SHP77 treated with DMSO at 0.1 percent for 48 hours (cell line): ENCODE measurements at regions not wholly inside any gene's neighbourhood (a gene's known extent, or its start where the extent isn't known, plus 50 kb on each side); places are given as distances from the start of the nearest gene placed in this dataset.
"Not testable (repeated sequence)": the region's sequence is repeated elsewhere in the genome, so short reads cannot be mapped to it uniquely, and the experiment has no call there.

Experiments
- DNase-seq: peaks from one replicate; lab custom pipeline; 2025; lab: John Stamatoyannopoulos, UW

- DNase-seq = no peak
These were observed 726.3 kb downstream of the RAPGEF2 start for GRCh38 chr4:159829184-159829583.

DNA sequence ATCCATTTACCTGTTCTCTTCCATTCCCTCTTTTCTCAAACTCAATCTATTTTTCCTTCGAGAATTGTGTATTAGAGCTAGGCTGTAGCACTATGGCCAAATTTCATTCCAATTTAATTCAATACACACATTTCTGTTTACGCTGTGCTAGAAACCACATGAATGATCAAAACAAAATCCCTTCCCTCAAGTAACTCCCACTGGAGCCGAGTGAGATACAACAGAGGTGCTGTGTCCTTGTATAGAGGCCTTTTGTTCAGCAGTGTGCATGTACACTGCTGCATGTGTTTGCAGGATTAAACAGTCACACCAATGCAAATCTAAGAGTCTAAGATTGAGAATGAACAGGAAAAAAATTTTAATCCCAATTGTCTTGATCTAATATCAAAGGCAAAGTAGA is 734.2 kb downstream of the RAPGEF2 start:
- no peak for DNase-seq

GRCh38 chr4:159855731-159856130 is 752.9 kb downstream of the RAPGEF2 start:
- no peak for DNase-seq

DNA sequence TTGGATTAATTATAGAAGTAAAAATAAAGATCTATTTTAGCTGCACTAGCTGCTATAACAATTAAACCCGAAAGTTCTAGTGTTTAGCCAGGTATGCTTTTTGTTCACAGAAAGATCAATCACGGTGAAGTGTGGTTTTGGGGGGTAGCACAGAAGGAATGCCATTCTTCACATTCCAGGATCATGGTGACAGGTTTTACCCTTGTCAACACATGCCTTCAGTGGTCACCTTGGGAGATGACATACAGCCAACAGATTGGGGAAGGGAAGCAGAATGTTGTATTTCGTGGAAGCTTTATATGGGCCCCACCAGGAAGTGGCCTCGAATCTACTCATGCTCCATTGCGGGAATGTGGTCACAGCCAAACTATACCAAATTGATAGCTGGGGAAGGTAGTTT is 753.6 kb downstream of the RAPGEF2 start:
- DNase-seq = no peak

DNA sequence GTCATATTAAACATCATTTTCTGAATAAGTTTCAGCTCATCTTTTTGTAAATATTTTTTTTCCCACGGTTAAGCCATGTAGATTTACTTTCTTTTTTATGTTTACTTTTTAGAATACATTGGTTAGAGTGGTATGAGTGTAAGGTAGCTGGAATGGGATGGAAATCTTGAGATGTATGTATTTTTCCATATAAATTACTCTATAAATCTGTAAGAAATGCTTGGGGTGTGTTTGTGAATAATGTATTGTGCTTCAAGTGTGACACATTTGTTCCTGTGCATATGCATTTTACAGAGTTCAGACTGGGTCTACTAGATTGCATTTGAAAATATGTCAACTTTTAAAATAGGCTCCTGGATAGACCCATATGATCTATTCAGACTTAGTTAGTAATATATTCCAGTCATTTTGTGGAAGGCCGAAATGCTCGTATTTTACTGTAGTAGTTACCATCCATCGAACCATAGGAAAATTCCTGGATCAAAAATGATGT is 756.8 kb downstream of the RAPGEF2 start:
- DNase-seq = no peak

GRCh38 chr4:159860945-159861344 is 758.1 kb downstream of the RAPGEF2 start:
- DNase-seq = no peak

DNA sequence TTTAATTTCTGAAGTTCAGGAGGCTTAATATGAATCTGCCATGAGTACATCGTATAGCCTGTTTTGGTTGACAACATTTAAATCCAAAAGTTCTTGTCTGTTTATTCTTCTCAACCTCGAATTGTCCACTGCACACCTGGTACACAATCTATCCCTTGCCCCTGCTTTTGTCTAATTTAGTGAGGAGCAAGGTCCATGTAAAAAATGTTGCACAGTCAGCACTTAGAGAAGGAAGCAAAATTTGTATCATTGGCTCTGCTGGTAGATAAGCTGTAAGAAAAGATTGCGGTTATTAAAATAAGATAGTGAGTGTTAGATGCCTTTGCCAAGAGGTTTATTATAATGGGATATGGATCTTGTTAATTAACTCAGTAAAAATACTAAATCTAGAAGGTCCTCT is 761.5 kb downstream of the RAPGEF2 start:
- DNase-seq = no peak

- no peak for DNase-seq
These were observed 764.8 kb downstream of the RAPGEF2 start for GRCh38 chr4:159867673-159868072.

DNA sequence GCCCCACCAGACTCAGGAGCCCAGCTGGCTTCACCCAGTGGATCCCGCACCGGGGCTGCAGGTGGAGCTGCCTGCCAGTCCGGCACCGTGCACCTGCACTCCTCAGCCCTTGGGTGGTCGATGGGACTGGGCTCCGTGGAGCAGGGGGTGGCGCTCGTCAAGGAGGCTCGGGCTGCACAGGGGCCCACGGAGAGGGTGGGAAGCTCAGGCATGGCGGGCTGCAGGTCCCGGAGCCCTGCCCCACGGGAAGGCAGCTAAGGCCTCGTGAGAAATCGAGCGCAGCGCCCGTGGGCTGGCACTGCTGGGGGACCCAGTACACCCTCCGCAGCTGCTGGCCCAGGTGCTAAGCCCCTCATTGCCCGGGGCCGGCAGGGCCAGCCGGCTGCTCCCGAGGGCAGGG is 766.1 kb downstream of the RAPGEF2 start:
- DNase-seq = not testable (repeated sequence)

DNA sequence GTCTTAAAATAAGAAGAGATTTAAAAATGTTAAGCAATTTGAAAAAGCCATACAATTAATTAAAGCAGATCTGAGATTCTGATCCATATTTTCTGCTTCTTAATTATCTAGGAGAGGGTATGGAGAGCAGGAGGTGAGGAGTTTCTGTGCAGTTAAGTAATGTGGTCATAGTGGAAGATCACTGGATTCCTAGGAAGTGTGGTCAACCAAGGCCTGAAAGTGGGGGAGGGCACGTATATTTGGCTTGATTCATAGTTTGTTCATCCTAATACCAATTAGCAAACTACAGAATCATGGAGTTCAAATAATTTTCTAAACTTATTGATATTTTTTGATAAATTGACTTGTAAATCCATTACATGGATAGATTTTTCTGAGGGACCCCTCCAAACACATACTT is 768.3 kb downstream of the RAPGEF2 start:
- no peak for DNase-seq

DNA sequence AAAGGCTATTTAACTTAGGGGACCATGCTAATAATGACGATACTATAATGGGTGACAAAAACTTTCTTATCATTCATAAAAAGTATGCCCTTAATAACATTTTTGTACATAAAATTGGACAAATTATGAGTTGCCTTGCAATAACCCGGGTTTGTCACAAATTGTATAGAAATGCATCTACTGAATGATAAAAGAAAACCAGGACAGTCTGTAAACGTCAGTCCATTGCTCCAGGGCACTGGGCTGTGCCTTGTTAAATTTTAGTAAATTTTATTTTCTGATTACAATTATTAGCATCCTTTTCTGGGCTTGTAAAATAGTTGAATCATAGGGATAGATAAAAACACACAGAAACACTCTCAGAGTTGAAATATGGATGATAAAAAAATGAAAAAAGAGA is 778.3 kb downstream of the RAPGEF2 start:
- no peak for DNase-seq

DNA sequence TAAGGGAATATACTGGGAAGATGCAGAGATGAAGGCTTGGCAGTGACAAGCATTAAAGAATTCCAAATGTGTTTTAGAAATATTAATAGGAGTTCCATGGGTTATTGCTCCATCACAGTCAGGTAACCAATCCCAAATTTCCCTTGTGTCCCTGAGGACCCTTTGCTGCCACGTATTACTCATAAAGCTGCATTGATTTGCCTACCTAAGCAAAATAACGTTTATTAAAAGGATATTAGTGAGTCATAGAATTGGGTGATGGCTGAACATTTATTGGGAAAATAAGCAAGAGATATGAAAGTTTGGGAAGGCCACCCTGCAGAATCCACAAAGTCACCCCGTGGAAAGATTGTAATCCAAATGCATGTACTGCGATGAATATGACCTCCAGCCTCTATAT is 782.1 kb downstream of the RAPGEF2 start:
- no peak for DNase-seq

GRCh38 chr4:159899596-159899995 is 796.7 kb downstream of the RAPGEF2 start:
- no peak for DNase-seq

DNA sequence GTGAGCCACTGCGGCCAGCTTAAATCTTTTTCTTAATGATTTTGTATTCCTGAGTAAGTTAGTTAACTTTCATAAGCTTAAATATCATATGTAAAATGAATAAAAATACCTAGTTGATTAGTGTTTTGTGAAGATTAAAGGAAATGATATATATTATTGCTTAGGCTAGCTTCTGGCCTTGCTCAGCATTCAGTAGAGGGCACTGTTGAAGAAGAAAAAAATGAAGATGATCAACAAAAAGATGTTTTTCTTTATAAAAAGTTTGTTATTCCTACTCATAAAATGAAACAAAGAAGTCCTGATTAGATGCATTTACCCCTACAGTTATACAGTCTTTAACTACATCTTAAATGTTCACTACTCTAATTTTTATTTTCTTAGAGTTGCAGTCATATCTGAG is 797.7 kb downstream of the RAPGEF2 start:
- no peak for DNase-seq

DNA sequence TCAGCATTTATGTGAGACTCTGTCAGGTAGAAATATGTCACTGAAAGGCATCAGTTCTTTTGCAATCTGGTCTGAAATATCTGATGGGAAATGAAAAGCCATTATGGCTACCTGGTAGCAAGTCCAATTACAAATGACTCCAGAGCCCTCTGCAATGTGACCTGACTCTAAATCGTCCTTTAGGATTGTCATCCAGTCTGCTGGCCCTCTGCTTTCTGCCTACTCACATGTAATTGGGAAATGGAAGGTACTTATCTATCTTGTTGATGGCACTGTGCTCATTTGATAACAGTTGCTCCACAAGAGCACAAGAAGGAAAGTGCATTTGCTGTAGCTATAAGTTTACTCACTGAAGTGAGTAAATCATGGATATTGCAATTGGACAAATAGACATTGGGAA is 799.8 kb downstream of the RAPGEF2 start:
- no peak for DNase-seq

DNA sequence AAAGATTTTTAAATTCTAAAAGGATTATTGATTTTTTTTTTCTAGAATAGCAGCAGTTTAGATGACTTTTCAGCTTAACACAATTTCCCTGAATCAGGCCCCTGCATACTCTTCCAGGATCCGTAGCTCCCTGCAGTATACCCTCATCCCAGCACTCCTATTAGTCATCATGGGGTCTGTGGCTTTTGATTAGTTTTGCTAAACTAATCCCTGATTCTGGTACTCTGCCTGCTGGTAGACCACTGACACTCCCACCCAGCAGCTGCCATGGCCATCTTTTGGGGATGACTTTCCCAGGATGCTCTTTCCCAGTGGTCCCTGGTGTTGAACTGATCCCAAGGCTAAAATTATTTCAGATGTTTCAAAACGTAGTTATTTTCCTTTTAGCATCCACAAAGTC is 802.0 kb downstream of the RAPGEF2 start:
- no peak for DNase-seq

DNA sequence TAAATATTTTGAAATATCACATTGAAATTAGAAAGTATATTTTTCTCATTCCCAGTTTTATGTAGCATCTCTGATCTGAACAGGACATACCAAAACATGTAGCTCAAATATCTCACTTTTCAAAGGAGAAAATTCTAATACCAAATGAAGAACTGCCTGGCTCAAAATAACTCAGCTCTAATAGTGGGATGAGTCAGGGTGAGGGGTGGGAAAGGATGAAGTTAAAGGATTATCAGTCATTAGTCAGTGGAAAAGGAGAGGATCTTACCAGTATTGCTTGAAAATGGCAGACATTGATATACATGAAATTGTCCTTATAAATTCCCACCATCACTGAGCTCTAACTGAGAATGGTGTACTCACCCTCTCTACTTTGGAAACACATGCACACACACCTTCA is 803.2 kb downstream of the RAPGEF2 start:
- DNase-seq = no peak

GRCh38 chr4:159906517-159906916 is 803.6 kb downstream of the RAPGEF2 start:
- no peak for DNase-seq

DNA sequence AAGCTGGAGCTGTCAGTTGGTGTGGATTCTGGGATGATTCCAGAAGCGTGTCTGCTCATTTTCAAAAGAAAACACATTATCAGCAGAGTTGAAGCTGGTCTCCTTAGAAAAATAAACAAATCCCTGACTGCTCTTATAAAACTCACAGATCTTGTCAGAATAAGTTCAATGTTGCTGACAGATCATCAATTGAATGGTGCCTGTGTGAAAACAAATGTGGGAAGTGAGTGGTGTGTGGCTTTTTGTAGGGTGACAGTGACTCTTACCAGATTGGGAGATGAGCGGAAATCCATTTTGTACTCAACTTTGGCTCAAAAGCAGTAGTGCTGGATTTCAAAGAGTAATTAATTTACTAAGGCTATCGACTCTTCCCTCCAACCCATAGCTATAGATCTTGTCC is 807.8 kb downstream of the RAPGEF2 start:
- DNase-seq = no peak

GRCh38 chr4:159922119-159922518 is 819.2 kb downstream of the RAPGEF2 start:
- no peak for DNase-seq

DNA sequence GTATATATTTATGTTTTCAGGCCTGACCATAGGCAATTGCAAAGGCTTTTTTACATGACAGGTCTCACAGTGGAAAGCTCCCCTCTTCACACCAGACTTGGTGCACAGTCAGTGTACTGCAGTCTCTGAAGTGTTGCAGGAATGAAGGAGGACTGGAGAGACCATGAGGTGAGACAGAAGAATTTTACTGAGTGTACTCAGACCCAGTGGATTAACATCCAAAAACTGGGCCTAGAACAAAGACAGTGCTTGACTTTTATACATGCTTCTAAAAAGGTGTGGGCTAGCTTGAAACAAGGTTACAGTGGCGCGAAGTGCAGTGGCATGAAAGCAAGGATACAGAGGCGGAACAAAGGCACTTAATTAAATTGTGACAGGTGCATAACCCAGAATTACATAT is 822.9 kb downstream of the RAPGEF2 start:
- DNase-seq = no peak

DNA sequence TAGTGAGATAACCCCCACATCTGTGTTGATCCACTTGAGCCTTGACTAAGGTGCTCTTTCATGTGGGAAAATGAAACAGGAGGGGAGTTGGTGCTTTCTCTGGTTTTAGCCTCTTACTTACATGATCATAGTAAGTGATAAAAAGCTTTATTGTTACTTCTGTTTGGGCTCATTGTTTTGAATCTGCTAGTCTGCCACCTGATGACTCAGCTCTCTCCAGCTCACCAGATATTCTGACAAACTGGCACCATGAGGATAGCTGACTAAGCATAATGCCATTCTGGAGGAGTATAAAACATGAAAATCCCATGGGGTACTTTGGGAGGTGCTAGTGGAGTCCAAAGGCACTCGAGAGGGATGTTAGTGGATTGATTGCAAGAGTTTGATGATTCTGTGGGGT is 824.0 kb downstream of the RAPGEF2 start:
- DNase-seq = no peak

DNA sequence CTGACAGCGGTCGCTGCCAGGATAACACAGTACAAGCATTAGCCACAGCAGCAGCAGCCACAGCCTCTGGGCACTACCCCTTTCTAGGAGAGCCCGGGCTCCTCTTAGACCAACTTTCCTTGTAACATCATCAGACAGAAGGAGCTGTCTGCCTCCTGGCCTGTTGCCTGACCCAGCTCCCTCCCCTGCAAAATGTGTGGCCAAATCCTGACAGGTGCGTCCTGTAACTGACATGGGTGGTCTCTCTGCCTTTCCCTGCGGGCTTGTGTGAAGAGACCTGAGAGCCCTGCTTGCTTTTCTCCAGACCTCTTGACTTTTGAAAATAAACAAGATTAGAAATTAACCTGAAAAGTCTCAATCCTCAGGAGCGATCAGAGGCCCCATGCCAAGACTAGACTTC is 824.9 kb downstream of the RAPGEF2 start:
- DNase-seq = no peak

GRCh38 chr4:159934602-159935001 is 831.7 kb downstream of the RAPGEF2 start:
- not testable (repeated sequence) for DNase-seq

DNA sequence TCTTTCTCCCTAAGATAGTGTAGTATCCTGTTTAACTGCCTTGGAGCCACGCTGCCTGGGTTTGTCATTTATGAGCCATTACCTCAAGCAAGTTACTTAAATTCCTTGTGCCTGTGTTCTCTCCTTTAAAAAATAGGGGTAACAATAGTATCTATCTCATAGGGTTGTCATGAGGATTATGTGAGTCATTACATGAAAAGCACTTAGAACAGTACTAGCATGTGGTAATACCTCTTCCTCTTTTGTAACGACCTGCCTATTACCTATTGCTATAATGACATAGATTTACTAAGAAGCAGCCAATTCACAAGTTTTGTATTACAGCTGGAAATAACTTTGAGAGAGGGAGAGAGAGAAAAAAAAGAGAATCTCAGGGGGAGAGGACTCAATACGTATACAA is 834.7 kb downstream of the RAPGEF2 start:
- no peak for DNase-seq
